Sigmoid colon (tissue), 6 donors: ENCODE measurements at regions not wholly inside any gene's neighbourhood (a gene's known extent, or its start where the extent isn't known, plus 50 kb on each side); places are given as distances from the start of the nearest gene placed in this dataset.
A peak's percentile ranks its signal among the peaks of the same experiment; 100 is the strongest.

ENCODE experiments used
- DNase-seq: peaks from one replicate; pipeline ENCODE4 v3.0.0-alpha.2; 2019
- H3K27ac ChIP-seq, 4 donors: fragments of 200-600 bp; sonication (generic); one replicate each; pipeline ENCODE4 v1.5.1; 2016 to 2019; ENCODE audit warnings: mild to moderate bottlenecking in 1 of 4
- H3K27me3 ChIP-seq, 3 donors: fragments of 200-600 bp; sonication (generic); one replicate each; pipeline ENCODE4 v1.5.1; 2019; ENCODE audit warnings: mild to moderate bottlenecking in 1 of 3
- H3K36me3 ChIP-seq, 4 donors: fragments of 200-600 bp; sonication (generic); one replicate each; pipeline ENCODE4 v1.5.1; 2016 to 2019
- H3K4me1 ChIP-seq, 4 donors: fragments of 200-600 bp; sonication (generic); one replicate each; pipeline ENCODE4 v1.5.1; 2017 to 2019
- H3K4me3 ChIP-seq, 4 donors: fragments of 200-600 bp; sonication (generic); one replicate each; pipeline ENCODE4 v1.5.1; 2017 to 2019; ENCODE audit warnings: mild to moderate bottlenecking in 2 of 4, moderate library complexity in 1 of 4
- H3K9me3 ChIP-seq, 4 donors: fragments of 200-600 bp in 3 of 4; sonication (generic) in 3 of 4; one replicate each; pipeline versions ENCODE4 v1.5.1 to v1.6.1; 2013 to 2019
- CTCF ChIP-seq, 4 experiments: fragments of 450-650 bp in 3 of 4; fragments of 200-600 bp in 1 of 4; IDR thresholded peaks; one replicate each; pipeline ENCODE4 v1.5.1; 2016 to 2019; ENCODE audit warnings: antibody characterized with exemption in 4 of 4, mild to moderate bottlenecking in 3 of 4, moderate library complexity in 2 of 4
- EP300 ChIP-seq, 4 donors: sonication (generic); formaldehyde crosslinking; IDR thresholded peaks; one replicate each; pipeline ENCODE4 v1.6.1; 2017; ENCODE audit warnings: antibody characterized with exemption in 4 of 4
- POLR2A ChIP-seq, 2 donors: fragments of 450-650 bp; IDR thresholded peaks; one replicate each; pipeline ENCODE4 v1.6.1; 2016; ENCODE audit warnings: antibody characterized with exemption in 2 of 2, mild to moderate bottlenecking in 2 of 2, moderate library complexity in 2 of 2
- POLR2AphosphoS5 ChIP-seq, 4 donors: sonication (generic); formaldehyde crosslinking; IDR thresholded peaks; one replicate each; pipeline ENCODE4 v1.6.1; 2017; ENCODE audit warnings: antibody characterized with exemption in 4 of 4
- WGBS, 2 donors: extraction: QIAGEN DNeasy Blood & Tissue Kit; methylation state at CpG; one replicate each; pipeline ENCODE4 v1.1.7; 2013; 5-methylcytosine and 5-hydroxymethylcytosine counted together
- intact Hi-C: fragments of 100-400 bp; cut with DNase I; formaldehyde crosslinking; loops from one replicate; pipeline ENCODE4 v1.15.1; 2023
- donor health status: healthy with polysubstance abuse.
- donor health status: healthy.

- H3K36me3 ChIP-seq: no peaks in the 10 kb centered on the region
- H3K27ac ChIP-seq: no peak overlapping the region
- WGBS, 2 donors: 43 to 70% methylated on average over 3 of the region's 3 CpGs
- H3K4me1 ChIP-seq: no peaks in the 10 kb centered on the region
- DNase-seq: no peak
- intact Hi-C loops: no loop called here
- H3K27me3 ChIP-seq: no peaks in the 10 kb centered on the region
- no peak overlapping the region for H3K4me3 ChIP-seq
- no peaks in the 10 kb centered on the region for H3K9me3 ChIP-seq
- TF ChIP-seq CTCF (IDR thresholded peaks at IDR 0.05) (peak in 1 of 4 experiments; percentile 20), EP300 (IDR thresholded peaks at IDR 0.05) (no peak), POLR2A (IDR thresholded peaks at IDR 0.05) (no peak)
Measured at GRCh38 chr5:100479079-100479688, 56.0 kb upstream of the FAM174A start.

- no peak for TF ChIP-seq EP300 (IDR thresholded peaks at IDR 0.05)
- H3K4me1 ChIP-seq: no peaks in the 10 kb centered on the region
- no peak overlapping the region for H3K4me3 ChIP-seq
- WGBS, 2 donors: 84 to 88% methylated on average over 2 of the region's 2 CpGs
- intact Hi-C loops: no loop called here
- DNase-seq: no peak
- H3K9me3 ChIP-seq: no peaks in the 10 kb centered on the region
- H3K36me3 ChIP-seq: no peaks in the 10 kb centered on the region
- H3K27me3 ChIP-seq: no peaks in the 10 kb centered on the region
- H3K27ac ChIP-seq: no peak overlapping the region
Measured at GRCh38 chr5:100472091-100472490, 63.1 kb upstream of the FAM174A start.

GRCh38 chr5:100469767-100470166 lies 65.4 kb upstream of the FAM174A start:
- TF ChIP-seq CTCF (IDR thresholded peaks at IDR 0.05) (no peak), POLR2AphosphoS5 (IDR thresholded peaks at IDR 0.05) (no peak), EP300 (IDR thresholded peaks at IDR 0.05) (no peak), POLR2A (IDR thresholded peaks at IDR 0.05) (no peak)
- no peak for DNase-seq
- no peaks in the 10 kb centered on the region for H3K36me3 ChIP-seq
- no peak overlapping the region for H3K4me3 ChIP-seq
- no peaks in the 10 kb centered on the region for H3K4me1 ChIP-seq
- intact Hi-C loops: no loop called here
- H3K9me3 ChIP-seq: no peaks in the 10 kb centered on the region
- H3K27ac ChIP-seq: no peak overlapping the region
- H3K27me3 ChIP-seq: no peaks in the 10 kb centered on the region

- TF ChIP-seq EP300 (IDR thresholded peaks at IDR 0.05) (no peak), POLR2AphosphoS5 (IDR thresholded peaks at IDR 0.05) (no peak), POLR2A (IDR thresholded peaks at IDR 0.05) (no peak), CTCF (IDR thresholded peaks at IDR 0.05) (no peak)
Measured at GRCh38 chr5:100464418-100464817, 70.8 kb upstream of the FAM174A start.

GRCh38 chr5:100456615-100457014 lies 78.6 kb upstream of the FAM174A start:
- no peaks in the 10 kb centered on the region for H3K27me3 ChIP-seq
- no peak overlapping the region for H3K4me3 ChIP-seq
- DNase-seq: no peak
- intact Hi-C loops: no loop called here
- H3K36me3 ChIP-seq: no peaks in the 10 kb centered on the region
- H3K4me1 ChIP-seq: no peaks in the 10 kb centered on the region
- no peak for TF ChIP-seq EP300 (IDR thresholded peaks at IDR 0.05)
- TF ChIP-seq POLR2A (IDR thresholded peaks at IDR 0.05): no peak
- no peak for TF ChIP-seq POLR2AphosphoS5 (IDR thresholded peaks at IDR 0.05)
- TF ChIP-seq CTCF (IDR thresholded peaks at IDR 0.05): no peak
- H3K27ac ChIP-seq: no peak overlapping the region
- H3K9me3 ChIP-seq: no peaks in the 10 kb centered on the region

More at GRCh38 chr5:100464418-100464817, 70.8 kb upstream of the FAM174A start:
- 91 to 94% methylated on average over 2 of the region's 2 CpGs for WGBS, 2 donors
- intact Hi-C loops: no loop called here
- H3K27me3 ChIP-seq: no peaks in the 10 kb centered on the region
- H3K4me1 ChIP-seq: no peaks in the 10 kb centered on the region
- no peak overlapping the region for H3K4me3 ChIP-seq
- H3K27ac ChIP-seq: no peak overlapping the region
- no peak for DNase-seq
- no peaks in the 10 kb centered on the region for H3K9me3 ChIP-seq
- H3K36me3 ChIP-seq: no peaks in the 10 kb centered on the region
